ENCODE measurements at regions not wholly inside any gene's neighbourhood (a gene's known extent, or its start where the extent isn't known, plus 50 kb on each side); places are given as distances from the start of the nearest gene placed in this dataset.

- Histone ChIP-seq H3K4me3 (ENCODE audit: low read length) (no peak overlapping the region), H3K4me1 (ENCODE audit: control insufficient read depth, insufficient read depth, low read length) (no peaks in the 10 kb centered on the region), H3K27ac (ENCODE audit: low read length) (no peak overlapping the region), H3K36me3 (ENCODE audit: control insufficient read depth, insufficient read depth, low read length) (no peaks in the 10 kb centered on the region), H3K27me3 (ENCODE audit: control insufficient read depth, insufficient read depth, low read length) (no peaks in the 10 kb centered on the region), H3K9me3 (ENCODE audit: control insufficient read depth, insufficient read depth, low read length) (no peaks in the 10 kb centered on the region)
- no peaks in the 10 kb centered on the region for H3K4me1 Mint-ChIP-seq
- peaks cover 0 to 3% of the 10 kb centered on the region in 2 donors for H3K27me3 Mint-ChIP-seq (ENCODE audit: low read depth in 2 of 2)
- no peak overlapping the region for H3K4me3 Mint-ChIP-seq
- H3K27ac Mint-ChIP-seq: no peak overlapping the region
- ATAC-seq (no peak), DNase-seq (no peak)
- no peaks in the 10 kb centered on the region for H3K36me3 Mint-ChIP-seq
- intact Hi-C loops (cut with micrococcal nuclease): no loop called here
- TF ChIP-seq CTCF (IDR thresholded peaks at IDR 0.05): no peak
- no peaks in the 10 kb centered on the region for H3K9me3 Mint-ChIP-seq
- 100% methylated on average over 1 of the region's 1 CpG for WGBS (ENCODE audit: insufficient coverage)
Observed at GRCh38 chr13:75231235-75231634, 250.7 kb downstream of the TBC1D4 start.

- no peaks in the 10 kb centered on the region for H3K27me3 ChIP-seq (ENCODE audit: control insufficient read depth, insufficient read depth, low read length)
- Mint-ChIP-seq H3K36me3 (no peaks in the 10 kb centered on the region), H3K27me3 (ENCODE audit: low read depth in 2 of 2) (peaks cover 0 to 2% of the 10 kb centered on the region in 2 donors), H3K4me3 (no peak overlapping the region), H3K27ac (no peak overlapping the region), H3K4me1 (no peaks in the 10 kb centered on the region), H3K9me3 (no peaks in the 10 kb centered on the region)
- TF ChIP-seq CTCF (IDR thresholded peaks at IDR 0.05): no peak
- no peaks in the 10 kb centered on the region for H3K4me1 ChIP-seq (ENCODE audit: control insufficient read depth, insufficient read depth, low read length)
- no peak overlapping the region for H3K27ac ChIP-seq (ENCODE audit: low read length)
- no peaks in the 10 kb centered on the region for H3K36me3 ChIP-seq (ENCODE audit: control insufficient read depth, insufficient read depth, low read length)
- ATAC-seq (peak in 1 of 3 donors; percentile 45), DNase-seq (no peak)
- intact Hi-C loops (cut with micrococcal nuclease): no loop called here
- WGBS (ENCODE audit: insufficient coverage): 32% methylated on average over 3 of the region's 3 CpGs
- no peaks in the 10 kb centered on the region for H3K9me3 ChIP-seq (ENCODE audit: control insufficient read depth, insufficient read depth, low read length)
- H3K4me3 ChIP-seq (ENCODE audit: low read length): no peak overlapping the region
Observed at GRCh38 chr13:75226733-75227435, 255.1 kb downstream of the TBC1D4 start.

- H3K4me1 Mint-ChIP-seq: no peaks in the 10 kb centered on the region
- Histone ChIP-seq H3K4me1 (ENCODE audit: control insufficient read depth, insufficient read depth, low read length) (no peaks in the 10 kb centered on the region), H3K4me3 (ENCODE audit: low read length) (no peak overlapping the region), H3K27ac (ENCODE audit: low read length) (no peak overlapping the region), H3K9me3 (ENCODE audit: control insufficient read depth, insufficient read depth, low read length) (no peaks in the 10 kb centered on the region), H3K36me3 (ENCODE audit: control insufficient read depth, insufficient read depth, low read length) (no peaks in the 10 kb centered on the region), H3K27me3 (ENCODE audit: control insufficient read depth, insufficient read depth, low read length) (no peaks in the 10 kb centered on the region)
- no peak for DNase-seq
- no peaks in the 10 kb centered on the region for H3K9me3 Mint-ChIP-seq
- H3K4me3 Mint-ChIP-seq: no peak overlapping the region
- 89% methylated on average over 9 of the region's 9 CpGs for WGBS (ENCODE audit: insufficient coverage)
- no peak overlapping the region for H3K27ac Mint-ChIP-seq
- no peaks in the 10 kb centered on the region for H3K36me3 Mint-ChIP-seq
- ATAC-seq: no peak
- no peak for TF ChIP-seq CTCF (IDR thresholded peaks at IDR 0.05)
- peaks cover 0 to 2% of the 10 kb centered on the region in 2 donors for H3K27me3 Mint-ChIP-seq (ENCODE audit: low read depth in 2 of 2)
- intact Hi-C loops (cut with micrococcal nuclease): no loop called here
Observed at GRCh38 chr13:75226092-75226491, 255.9 kb downstream of the TBC1D4 start.
